Fibroblast of villous mesenchyme (primary cell): ENCODE measurements at regions not wholly inside any gene's neighbourhood (a gene's known extent, or its start where the extent isn't known, plus 50 kb on each side); places are given as distances from the start of the nearest gene placed in this dataset.

ENCODE experiments used
- DNase-seq: peaks from one replicate; pipeline ENCODE4 v3.0.0-alpha.2; 2010; ENCODE audit warnings: low read depth
- H3K4me3 ChIP-seq: 2 replicates; pipeline ENCODE4 v1.5.1; 2011; ENCODE audit warnings: low read depth, mild to moderate bottlenecking, low read length
- TF ChIP-seq, protein P1 (sequence below): IDR thresholded peaks from 2 replicates; pipeline ENCODE4 v1.5.1; 2012; ENCODE audit warnings: low read depth, mild to moderate bottlenecking, low read length; ENCODE audit not compliant: insufficient read depth

DNA sequence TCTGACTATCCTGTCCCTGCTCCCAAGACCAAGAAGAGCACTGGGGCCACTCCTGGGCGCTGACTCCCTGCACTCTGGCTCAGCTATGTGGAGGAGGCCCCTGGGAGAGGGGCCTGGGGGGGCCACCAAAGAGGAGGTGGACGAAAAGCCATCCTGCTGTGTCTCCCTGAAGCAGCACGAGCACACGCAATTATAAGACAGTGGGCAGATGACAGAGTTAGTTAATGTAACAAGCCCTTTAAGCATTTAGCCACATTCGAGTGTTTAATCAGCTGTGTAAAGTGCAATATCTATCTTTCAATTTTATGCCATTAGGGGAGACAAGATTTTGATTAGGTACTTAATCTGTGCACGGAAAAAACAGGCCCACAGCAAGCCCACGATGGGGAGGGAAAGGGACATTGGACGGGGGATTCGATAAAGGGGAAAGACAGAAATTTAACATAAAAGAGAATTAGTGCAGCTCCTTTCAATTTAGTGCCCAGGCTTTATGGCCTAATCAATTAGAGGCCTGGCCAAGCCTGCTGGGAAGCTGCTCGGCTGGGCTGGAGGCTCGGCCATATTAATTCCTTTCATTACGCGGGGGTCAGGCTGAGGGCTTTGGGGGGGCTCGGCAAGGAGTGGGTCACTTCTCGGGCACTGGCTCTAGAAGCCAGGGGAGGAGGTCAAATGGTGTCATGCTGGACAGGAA is 286.2 kb downstream of the DHX35 start:
- H3K4me3 ChIP-seq = no peak overlapping the region
- DNase-seq = no peak
- TF ChIP-seq, protein P1, sequence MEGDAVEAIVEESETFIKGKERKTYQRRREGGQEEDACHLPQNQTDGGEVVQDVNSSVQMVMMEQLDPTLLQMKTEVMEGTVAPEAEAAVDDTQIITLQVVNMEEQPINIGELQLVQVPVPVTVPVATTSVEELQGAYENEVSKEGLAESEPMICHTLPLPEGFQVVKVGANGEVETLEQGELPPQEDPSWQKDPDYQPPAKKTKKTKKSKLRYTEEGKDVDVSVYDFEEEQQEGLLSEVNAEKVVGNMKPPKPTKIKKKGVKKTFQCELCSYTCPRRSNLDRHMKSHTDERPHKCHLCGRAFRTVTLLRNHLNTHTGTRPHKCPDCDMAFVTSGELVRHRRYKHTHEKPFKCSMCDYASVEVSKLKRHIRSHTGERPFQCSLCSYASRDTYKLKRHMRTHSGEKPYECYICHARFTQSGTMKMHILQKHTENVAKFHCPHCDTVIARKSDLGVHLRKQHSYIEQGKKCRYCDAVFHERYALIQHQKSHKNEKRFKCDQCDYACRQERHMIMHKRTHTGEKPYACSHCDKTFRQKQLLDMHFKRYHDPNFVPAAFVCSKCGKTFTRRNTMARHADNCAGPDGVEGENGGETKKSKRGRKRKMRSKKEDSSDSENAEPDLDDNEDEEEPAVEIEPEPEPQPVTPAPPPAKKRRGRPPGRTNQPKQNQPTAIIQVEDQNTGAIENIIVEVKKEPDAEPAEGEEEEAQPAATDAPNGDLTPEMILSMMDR = no peak

- H3K4me3 ChIP-seq = no peak overlapping the region
- no peak for DNase-seq
- TF ChIP-seq, protein P1 = no peak
Measured at GRCh38 chr20:39246436-39246835, 284.3 kb downstream of the DHX35 start.

- no peak overlapping the region for H3K4me3 ChIP-seq
- DNase-seq = no peak
- TF ChIP-seq, protein P1 = no peak
Measured at GRCh38 chr20:39245685-39246311, 283.7 kb downstream of the DHX35 start.

GRCh38 chr20:39243962-39244361 is 281.8 kb downstream of the DHX35 start:
- H3K4me3 ChIP-seq = no peak overlapping the region
- TF ChIP-seq, protein P1 = no peak
- DNase-seq = no peak

DNA sequence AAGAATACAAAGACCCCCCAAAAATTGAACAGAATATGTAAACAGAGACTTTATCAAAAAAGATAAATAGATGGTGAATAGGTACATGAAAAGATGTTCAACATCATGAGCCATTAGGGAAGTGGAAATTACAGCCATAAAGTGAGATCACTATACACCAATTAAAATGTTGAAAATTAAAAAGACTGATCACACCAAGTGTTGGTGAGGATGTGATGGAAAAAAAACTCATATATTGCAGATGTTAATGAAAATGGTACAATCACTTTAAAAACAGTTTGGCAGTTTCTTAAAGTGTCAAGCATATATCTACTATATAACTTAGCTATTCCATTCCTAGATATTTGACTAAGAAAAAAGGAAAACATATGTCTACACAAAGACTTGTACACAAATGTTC is 280.5 kb downstream of the DHX35 start:
- TF ChIP-seq, protein P1 = no peak
- no peak overlapping the region for H3K4me3 ChIP-seq
- no peak for DNase-seq

- TF ChIP-seq, protein P1 = no peak
- no peak overlapping the region for H3K4me3 ChIP-seq
- no peak for DNase-seq
Measured at GRCh38 chr20:39234520-39235095, 272.5 kb downstream of the DHX35 start.
